ENCODE measurements at regions not wholly inside any gene's neighbourhood (a gene's known extent, or its start where the extent isn't known, plus 50 kb on each side); places are given as distances from the start of the nearest gene placed in this dataset.
A peak's percentile ranks its signal among the peaks of the same experiment; 100 is the strongest.

DNA sequence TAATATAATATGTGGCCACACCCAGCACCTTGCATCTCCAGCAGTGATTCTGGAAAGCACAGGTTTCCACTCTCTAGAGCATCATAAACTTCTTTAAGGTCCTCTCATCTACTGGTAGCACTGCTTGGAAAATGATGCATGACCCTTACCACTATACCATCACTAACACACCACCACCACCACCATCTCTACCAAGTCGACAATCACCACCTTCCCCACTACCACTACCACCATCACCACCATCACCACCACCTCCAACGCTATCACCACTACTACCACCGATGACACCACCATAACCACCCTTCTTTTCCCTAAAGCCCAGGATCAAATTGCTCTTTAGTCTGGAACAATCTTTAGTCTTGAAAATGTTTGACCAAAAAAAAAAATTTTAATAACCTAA is 390.4 kb downstream of the SUCLA2 start:
- TF ChIP-seq, protein P1, sequence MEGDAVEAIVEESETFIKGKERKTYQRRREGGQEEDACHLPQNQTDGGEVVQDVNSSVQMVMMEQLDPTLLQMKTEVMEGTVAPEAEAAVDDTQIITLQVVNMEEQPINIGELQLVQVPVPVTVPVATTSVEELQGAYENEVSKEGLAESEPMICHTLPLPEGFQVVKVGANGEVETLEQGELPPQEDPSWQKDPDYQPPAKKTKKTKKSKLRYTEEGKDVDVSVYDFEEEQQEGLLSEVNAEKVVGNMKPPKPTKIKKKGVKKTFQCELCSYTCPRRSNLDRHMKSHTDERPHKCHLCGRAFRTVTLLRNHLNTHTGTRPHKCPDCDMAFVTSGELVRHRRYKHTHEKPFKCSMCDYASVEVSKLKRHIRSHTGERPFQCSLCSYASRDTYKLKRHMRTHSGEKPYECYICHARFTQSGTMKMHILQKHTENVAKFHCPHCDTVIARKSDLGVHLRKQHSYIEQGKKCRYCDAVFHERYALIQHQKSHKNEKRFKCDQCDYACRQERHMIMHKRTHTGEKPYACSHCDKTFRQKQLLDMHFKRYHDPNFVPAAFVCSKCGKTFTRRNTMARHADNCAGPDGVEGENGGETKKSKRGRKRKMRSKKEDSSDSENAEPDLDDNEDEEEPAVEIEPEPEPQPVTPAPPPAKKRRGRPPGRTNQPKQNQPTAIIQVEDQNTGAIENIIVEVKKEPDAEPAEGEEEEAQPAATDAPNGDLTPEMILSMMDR (conservative IDR thresholded peaks at IDR 0.05; ENCODE audit: low read depth, low read length) = no peak
- no peak for DNase-seq (ENCODE audit: low read depth)
- no peak overlapping the region for H3K4me3 ChIP-seq (ENCODE audit: low read length)

DNA sequence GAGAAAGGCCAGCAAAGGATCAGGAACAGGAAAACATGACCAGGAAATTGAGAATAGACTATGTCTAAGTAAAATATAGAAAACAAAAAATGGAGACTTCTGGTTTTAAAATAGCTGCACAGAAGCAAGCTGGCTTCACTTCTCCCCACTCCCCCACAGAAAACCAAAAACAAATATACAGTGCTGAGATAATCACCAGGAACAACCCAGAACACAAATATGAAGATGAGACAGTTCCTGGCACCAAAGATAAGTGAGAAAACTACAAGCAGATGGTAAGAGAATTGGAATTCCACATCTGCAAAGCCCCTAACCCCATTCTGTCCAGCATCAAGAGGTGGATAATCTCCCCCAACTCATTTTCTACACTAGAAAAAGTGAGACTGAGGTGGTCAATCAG is 397.7 kb downstream of the SUCLA2 start:
- H3K4me3 ChIP-seq (ENCODE audit: low read length) = no peak overlapping the region
- no peak for DNase-seq (ENCODE audit: low read depth)
- TF ChIP-seq, protein P1 (conservative IDR thresholded peaks at IDR 0.05; ENCODE audit: low read depth, low read length) = no peak

DNA sequence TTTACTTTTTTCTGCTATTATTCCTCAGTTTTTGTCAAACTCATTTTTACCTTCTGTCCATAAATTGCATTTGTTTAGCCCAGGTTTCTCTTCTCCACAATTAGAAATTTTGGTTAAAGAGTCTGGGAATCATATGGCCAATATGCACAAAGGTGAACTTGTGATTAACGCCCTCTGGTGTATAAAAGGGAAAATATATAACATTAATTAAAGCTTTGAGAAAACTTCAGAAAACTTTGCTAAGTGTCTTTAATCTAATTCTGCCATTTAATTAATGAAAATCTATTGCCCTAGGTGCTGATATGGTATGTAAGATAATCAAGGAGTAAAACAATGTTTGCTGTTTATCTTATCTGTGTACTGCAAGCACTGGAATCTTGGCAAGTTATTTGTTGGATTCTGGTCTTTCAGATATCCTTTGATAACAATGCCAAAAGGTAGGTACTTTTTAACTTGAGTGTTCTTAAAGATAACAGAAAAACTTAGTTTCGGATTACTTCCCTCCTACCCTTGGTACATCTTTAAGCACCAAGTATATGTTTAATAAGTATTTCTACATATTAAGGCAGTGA is 402.6 kb downstream of the SUCLA2 start:
- DNase-seq (ENCODE audit: low read depth) = no peak
- no peak overlapping the region for H3K4me3 ChIP-seq (ENCODE audit: low read length)
- TF ChIP-seq, protein P1 (conservative IDR thresholded peaks at IDR 0.05; ENCODE audit: low read depth, low read length) = peak; percentile 38

DNA sequence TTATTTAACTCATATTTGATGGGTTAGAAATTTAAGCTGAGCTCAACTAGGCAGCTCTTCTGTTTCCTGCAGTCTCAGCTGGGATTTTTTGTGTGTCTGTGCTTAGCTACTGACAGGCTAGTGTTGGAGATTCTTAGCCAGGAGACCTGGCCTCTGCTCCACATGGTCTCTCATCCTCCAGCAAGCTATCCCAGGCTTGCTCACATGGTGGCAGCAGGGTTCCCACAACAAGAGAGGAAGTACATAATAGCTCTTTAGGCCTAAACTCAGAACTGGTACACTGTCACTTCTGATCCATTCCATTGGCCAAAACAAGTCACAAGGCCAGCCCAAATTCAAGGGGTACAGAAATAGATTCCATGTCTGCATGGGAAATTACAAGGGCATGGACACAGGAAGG is 406.2 kb downstream of the SUCLA2 start:
- no peak for DNase-seq (ENCODE audit: low read depth)
- no peak overlapping the region for H3K4me3 ChIP-seq (ENCODE audit: low read length)
- TF ChIP-seq, protein P1 (conservative IDR thresholded peaks at IDR 0.05; ENCODE audit: low read depth, low read length) = peak; percentile 19

DNA sequence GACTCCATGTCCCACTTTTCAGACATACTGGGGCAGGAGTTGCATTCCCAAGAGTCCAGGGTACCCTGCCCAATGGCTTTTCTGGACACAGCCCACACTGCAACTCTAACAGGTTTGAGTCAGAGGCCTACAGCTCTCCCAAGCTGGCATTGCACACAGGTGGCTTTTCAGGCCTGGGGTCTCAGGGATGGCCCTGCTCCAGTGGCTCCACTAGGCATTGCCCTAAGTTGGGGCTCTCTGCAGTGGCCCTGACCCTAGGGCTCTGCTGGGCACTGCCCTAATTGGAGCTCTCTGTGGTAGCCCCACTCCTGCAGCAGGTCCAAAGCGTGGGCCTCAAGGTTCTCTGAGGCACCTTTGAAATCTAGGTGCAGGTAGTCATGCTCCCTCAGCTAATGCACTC is 408.8 kb downstream of the SUCLA2 start:
- no peak for DNase-seq (ENCODE audit: low read depth)

DNA sequence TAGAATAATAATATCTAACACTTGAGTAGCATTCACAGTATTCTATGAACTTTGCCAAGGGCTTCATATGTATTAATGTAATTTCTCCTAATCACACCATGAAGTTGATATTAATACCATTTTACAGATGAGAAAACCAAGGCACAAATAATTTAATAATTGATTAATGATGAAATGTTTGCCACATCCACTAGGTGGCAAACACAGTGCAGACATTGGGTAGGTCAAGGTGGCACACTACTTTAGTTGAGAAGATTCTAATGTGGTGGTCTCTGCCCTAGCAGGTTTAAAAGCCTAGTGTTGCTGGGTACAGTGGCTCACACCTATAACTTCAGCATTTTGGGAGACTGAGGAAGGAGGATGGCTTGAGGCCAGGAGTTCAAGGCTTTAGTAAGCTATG is 412.4 kb downstream of the SUCLA2 start:
- TF ChIP-seq, protein P1 (conservative IDR thresholded peaks at IDR 0.05; ENCODE audit: low read depth, low read length) = no peak

More for the DNA sequence above, 408.8 kb downstream of the SUCLA2 start:
- TF ChIP-seq, protein P1 (conservative IDR thresholded peaks at IDR 0.05; ENCODE audit: low read depth, low read length) = no peak
- H3K4me3 ChIP-seq (ENCODE audit: low read length) = no peak overlapping the region

DNA sequence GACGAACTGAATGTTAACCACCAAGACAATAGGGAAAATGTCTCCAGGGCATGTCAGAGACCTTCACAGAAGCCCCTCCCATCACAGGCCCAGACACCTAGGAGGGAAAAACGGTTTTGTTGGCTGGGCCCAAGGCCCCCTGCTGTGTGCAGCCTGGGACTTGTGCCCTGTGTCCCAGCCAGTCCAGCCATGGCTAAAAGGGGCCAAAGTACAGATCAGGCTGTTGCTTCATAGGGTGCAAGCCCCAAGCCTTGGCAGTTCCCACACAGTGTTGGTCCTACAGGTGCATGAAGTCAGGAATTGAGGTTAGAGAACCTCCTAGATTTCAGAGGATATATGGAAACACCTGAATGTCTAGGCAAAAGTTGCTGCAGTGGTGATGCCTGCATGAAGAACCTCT is 428.7 kb downstream of the SUCLA2 start:
- TF ChIP-seq, protein P1 (conservative IDR thresholded peaks at IDR 0.05; ENCODE audit: low read depth, low read length) = no peak
- DNase-seq (ENCODE audit: low read depth) = no peak
- no peak overlapping the region for H3K4me3 ChIP-seq (ENCODE audit: low read length)

More for the DNA sequence above, 412.4 kb downstream of the SUCLA2 start:
- no peak for DNase-seq (ENCODE audit: low read depth)
- no peak overlapping the region for H3K4me3 ChIP-seq (ENCODE audit: low read length)
